ENCODE measurements at regions not wholly inside any gene's neighbourhood (a gene's known extent, or its start where the extent isn't known, plus 50 kb on each side); places are given as distances from the start of the nearest gene placed in this dataset.

- DNase-seq (ENCODE audit: low spot score), result no peak
- in situ Hi-C loops (cut with MboI; ENCODE audit: low sequenced_read_pairs, unreplicated experiment), result no loop called here
- TF ChIP-seq, protein P1, sequence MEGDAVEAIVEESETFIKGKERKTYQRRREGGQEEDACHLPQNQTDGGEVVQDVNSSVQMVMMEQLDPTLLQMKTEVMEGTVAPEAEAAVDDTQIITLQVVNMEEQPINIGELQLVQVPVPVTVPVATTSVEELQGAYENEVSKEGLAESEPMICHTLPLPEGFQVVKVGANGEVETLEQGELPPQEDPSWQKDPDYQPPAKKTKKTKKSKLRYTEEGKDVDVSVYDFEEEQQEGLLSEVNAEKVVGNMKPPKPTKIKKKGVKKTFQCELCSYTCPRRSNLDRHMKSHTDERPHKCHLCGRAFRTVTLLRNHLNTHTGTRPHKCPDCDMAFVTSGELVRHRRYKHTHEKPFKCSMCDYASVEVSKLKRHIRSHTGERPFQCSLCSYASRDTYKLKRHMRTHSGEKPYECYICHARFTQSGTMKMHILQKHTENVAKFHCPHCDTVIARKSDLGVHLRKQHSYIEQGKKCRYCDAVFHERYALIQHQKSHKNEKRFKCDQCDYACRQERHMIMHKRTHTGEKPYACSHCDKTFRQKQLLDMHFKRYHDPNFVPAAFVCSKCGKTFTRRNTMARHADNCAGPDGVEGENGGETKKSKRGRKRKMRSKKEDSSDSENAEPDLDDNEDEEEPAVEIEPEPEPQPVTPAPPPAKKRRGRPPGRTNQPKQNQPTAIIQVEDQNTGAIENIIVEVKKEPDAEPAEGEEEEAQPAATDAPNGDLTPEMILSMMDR (IDR thresholded peaks at IDR 0.05; ENCODE audit: borderline replicate concordance, control extremely low read depth, extremely low read depth, insufficient read depth, missing control alignments), result no peak
Observed at GRCh38 chr15:94639701-94640100, 408.3 kb downstream of the MCTP2 start.

DNA sequence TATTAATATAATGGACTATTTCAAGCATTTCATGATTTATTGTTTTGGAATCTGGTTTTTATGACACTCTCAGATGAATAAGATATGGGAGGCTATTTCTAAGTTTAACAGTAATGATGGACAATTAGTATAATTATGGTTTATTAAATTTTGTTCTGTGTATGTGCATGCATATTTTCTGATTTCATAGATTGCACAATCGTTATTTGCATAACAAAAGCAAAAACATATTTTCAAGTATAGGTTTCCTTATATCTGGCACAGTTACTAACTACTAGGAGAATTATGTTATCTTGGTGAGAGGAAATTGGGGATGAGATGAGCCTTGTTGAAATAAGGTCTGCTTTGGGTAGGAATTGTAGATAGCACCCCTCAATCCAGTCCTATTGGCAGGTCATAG lies 413.1 kb downstream of the MCTP2 start:
- DNase-seq (ENCODE audit: low spot score), result no peak
- TF ChIP-seq, protein P1 (IDR thresholded peaks at IDR 0.05; ENCODE audit: borderline replicate concordance, control extremely low read depth, extremely low read depth, insufficient read depth, missing control alignments), result no peak
- in situ Hi-C loops (cut with MboI; ENCODE audit: low sequenced_read_pairs, unreplicated experiment), result no loop called here

GRCh38 chr15:94653071-94653470 lies 421.7 kb downstream of the MCTP2 start:
- in situ Hi-C loops (cut with MboI; ENCODE audit: low sequenced_read_pairs, unreplicated experiment), result no loop called here
- TF ChIP-seq, protein P1 (IDR thresholded peaks at IDR 0.05; ENCODE audit: borderline replicate concordance, control extremely low read depth, extremely low read depth, insufficient read depth, missing control alignments), result no peak
- DNase-seq (ENCODE audit: low spot score), result no peak

- TF ChIP-seq, protein P1 (IDR thresholded peaks at IDR 0.05; ENCODE audit: borderline replicate concordance, control extremely low read depth, extremely low read depth, insufficient read depth, missing control alignments), result no peak
- no peak for DNase-seq (ENCODE audit: low spot score)
- in situ Hi-C loops (cut with MboI; ENCODE audit: low sequenced_read_pairs, unreplicated experiment), result no loop called here
Observed at GRCh38 chr15:94655249-94655880, 424.0 kb downstream of the MCTP2 start.

DNA sequence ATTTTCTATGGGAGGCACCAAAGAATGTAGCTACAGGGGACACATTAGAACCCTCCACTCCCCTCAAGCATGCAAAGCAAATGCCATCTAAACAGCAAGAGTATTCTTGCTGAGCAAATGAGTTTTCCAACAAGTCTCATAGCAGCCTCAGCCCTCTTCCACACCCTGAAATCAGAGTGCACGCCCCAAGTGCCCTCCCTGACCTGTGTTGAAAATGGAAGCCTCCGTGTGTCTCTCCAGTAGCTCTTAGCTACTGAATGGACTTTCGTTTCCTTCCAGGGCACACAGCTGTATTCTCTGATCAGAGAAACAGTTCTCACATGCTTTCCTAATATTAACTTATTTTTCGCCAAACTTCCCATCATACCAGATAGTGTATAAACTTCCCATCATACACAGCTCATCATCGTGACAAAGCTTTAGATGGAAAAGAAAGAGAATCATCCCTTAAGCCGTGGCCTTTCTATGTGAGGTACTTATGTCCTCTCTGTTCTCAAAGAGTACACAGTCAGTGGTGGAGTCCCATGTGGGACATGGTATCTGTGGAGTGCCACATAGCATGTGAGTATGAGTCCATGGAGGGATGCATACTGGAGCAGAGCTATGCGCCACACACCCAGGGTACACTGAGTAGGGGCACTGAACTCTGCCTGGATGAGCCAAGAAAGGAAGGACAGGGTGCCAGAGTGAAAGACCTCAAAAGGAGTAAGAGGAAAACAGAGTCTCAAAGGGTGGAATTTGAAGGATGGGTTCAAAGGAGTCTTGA lies 434.5 kb downstream of the MCTP2 start:
- no peak for DNase-seq (ENCODE audit: low spot score)
- in situ Hi-C loops (cut with MboI; ENCODE audit: low sequenced_read_pairs, unreplicated experiment), result no loop called here
- TF ChIP-seq, protein P1 (IDR thresholded peaks at IDR 0.05; ENCODE audit: borderline replicate concordance, control extremely low read depth, extremely low read depth, insufficient read depth, missing control alignments), result no peak

DNA sequence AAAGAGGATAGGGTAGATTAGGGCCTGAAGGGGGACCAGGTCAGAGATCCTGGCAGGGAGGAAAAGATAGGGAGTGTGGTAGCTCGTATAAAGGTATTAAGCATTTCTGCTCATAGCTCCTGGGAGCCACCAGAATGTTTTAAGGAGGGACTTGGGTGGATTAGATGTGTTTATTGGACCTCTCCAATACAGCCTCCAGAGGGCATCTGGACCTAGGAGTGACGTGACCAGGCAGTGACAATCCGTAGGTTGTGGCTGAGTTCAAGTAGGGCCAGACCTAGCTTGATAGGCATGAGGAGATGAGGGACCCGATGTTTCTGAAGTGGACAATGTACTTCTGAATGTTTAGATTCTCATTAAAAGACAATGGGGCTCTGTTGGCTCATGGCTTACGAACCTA lies 435.2 kb downstream of the MCTP2 start:
- TF ChIP-seq, protein P1 (IDR thresholded peaks at IDR 0.05; ENCODE audit: borderline replicate concordance, control extremely low read depth, extremely low read depth, insufficient read depth, missing control alignments), result no peak
- in situ Hi-C loops (cut with MboI; ENCODE audit: low sequenced_read_pairs, unreplicated experiment), result no loop called here
- DNase-seq (ENCODE audit: low spot score), result no peak
